Mucosa of rectum (tissue), 2 donors: ENCODE measurements at regions not wholly inside any gene's neighbourhood (a gene's known extent, or its start where the extent isn't known, plus 50 kb on each side); places are given as distances from the start of the nearest gene placed in this dataset.

Experiments used
- H3K27ac ChIP-seq, 2 donors: one replicate each; pipeline ENCODE4 v1.7.0; 2013; ENCODE audit warnings: inconsistent platforms in 2 of 2, low read depth in 2 of 2, low read length in 2 of 2
- H3K27me3 ChIP-seq, 2 donors: one replicate each; pipeline ENCODE4 v1.7.0; 2013; ENCODE audit warnings: low read length in 2 of 2; ENCODE audit not compliant: control insufficient read depth in 2 of 2, insufficient read depth in 2 of 2
- H3K36me3 ChIP-seq, 2 donors: one replicate each; pipeline ENCODE4 v1.7.0; 2013; ENCODE audit warnings: low read length in 2 of 2; ENCODE audit not compliant: control insufficient read depth in 2 of 2, insufficient read depth in 2 of 2
- H3K4me1 ChIP-seq, 2 donors: one replicate each; pipeline ENCODE4 v1.7.0; 2013; ENCODE audit warnings: low read length in 2 of 2, mild to moderate bottlenecking in 1 of 2; ENCODE audit not compliant: control insufficient read depth in 2 of 2, insufficient read depth in 2 of 2
- H3K4me3 ChIP-seq, 2 donors: one replicate each; pipeline ENCODE4 v1.7.0; 2013; ENCODE audit warnings: low read length in 2 of 2
- H3K9ac ChIP-seq, 2 donors: one replicate each; pipeline ENCODE4 v1.7.0; 2013; ENCODE audit warnings: low read length in 2 of 2, low read depth in 1 of 2, mild to moderate bottlenecking in 1 of 2
- H3K9me3 ChIP-seq, 2 donors: one replicate each; pipeline ENCODE4 v1.7.0; 2013; ENCODE audit warnings: low read length in 2 of 2; ENCODE audit not compliant: control insufficient read depth in 2 of 2
- donor health status: healthy.
- donor health status: Normal muscosa, but diverticular disease.

- H3K9me3 ChIP-seq: no peaks in the 10 kb centered on the region
- H3K4me1 ChIP-seq: no peaks in the 10 kb centered on the region
- H3K9ac ChIP-seq: no peak overlapping the region
- H3K36me3 ChIP-seq: no peaks in the 10 kb centered on the region
- no peak overlapping the region for H3K27ac ChIP-seq
- no peak overlapping the region for H3K4me3 ChIP-seq
- H3K27me3 ChIP-seq: no peaks in the 10 kb centered on the region
Measured at GRCh38 chr9:80899208-80899607, 790.1 kb downstream of the TLE1 start.

GRCh38 chr9:80893190-80893589 lies 796.2 kb downstream of the TLE1 start:
- Histone ChIP-seq H3K9me3 (no peaks in the 10 kb centered on the region), H3K4me3 (no peak overlapping the region), H3K9ac (no peak overlapping the region), H3K27me3 (no peaks in the 10 kb centered on the region), H3K36me3 (no peaks in the 10 kb centered on the region), H3K4me1 (no peaks in the 10 kb centered on the region), H3K27ac (no peak overlapping the region)

DNA sequence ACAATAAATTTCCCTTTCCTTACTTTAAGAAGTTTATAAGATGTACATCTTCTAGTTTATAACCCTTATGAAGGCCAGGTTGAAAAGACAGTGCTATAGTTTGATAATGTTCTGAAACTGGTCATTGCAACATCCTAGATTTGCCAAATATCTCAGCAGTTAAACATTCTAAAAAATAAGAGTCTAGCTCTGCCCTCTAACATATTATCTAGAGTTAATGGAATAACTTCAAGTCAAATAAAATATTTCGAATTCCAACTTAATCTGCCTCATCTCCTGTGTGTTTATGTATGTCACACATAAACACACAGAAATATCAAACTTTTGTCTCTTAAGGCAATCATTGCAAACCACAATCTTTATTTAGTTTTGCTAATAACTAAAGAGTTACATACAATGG lies 796.6 kb downstream of the TLE1 start:
- H3K27ac ChIP-seq: no peak overlapping the region
- no peaks in the 10 kb centered on the region for H3K4me1 ChIP-seq
- no peaks in the 10 kb centered on the region for H3K27me3 ChIP-seq
- H3K4me3 ChIP-seq: no peak overlapping the region
- no peaks in the 10 kb centered on the region for H3K9me3 ChIP-seq
- no peak overlapping the region for H3K9ac ChIP-seq
- no peaks in the 10 kb centered on the region for H3K36me3 ChIP-seq

DNA sequence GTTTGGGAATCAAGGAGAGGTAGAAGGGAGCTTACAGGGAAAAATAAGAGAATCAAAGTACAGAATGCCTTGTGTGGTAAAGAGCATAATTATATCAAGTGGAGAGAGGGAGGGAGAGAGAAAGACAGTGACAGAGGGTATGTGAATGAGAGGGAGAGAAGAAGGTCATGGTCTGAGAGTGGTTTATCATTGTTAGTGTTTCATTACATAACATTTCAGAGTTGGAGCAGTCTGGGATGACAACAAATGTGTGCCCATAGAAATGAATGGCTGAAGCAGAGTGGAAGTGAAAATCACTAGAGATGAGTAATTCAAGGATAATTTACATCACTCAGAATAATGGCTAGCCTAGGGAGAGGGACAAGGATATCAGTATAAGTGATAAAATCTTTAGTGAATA lies 799.2 kb downstream of the TLE1 start:
- Histone ChIP-seq H3K4me3 (no peak overlapping the region), H3K9ac (no peak overlapping the region), H3K4me1 (no peaks in the 10 kb centered on the region), H3K27me3 (no peaks in the 10 kb centered on the region), H3K27ac (no peak overlapping the region), H3K9me3 (no peaks in the 10 kb centered on the region), H3K36me3 (no peaks in the 10 kb centered on the region)

DNA sequence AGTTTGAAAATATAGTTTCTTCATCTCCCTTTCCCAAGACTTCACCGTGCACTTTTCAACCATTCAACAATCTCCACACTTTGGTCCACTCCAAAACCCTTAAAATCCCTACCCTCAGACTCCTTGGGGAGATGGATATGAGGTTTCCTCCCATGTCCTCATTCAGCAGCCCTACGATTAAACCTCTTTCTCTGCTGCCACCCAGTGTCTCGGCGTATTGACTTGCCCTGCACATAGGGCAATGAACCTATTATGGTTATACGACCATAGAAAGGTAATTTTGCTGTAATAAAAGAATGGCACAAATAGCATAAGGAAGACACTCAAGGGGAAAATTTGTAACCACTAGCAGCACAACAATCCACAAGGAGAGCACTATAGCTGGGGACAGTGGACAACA lies 803.5 kb downstream of the TLE1 start:
- Histone ChIP-seq H3K36me3 (no peaks in the 10 kb centered on the region), H3K27me3 (no peaks in the 10 kb centered on the region), H3K4me3 (no peak overlapping the region), H3K27ac (no peak overlapping the region), H3K4me1 (no peaks in the 10 kb centered on the region), H3K9ac (no peak overlapping the region), H3K9me3 (no peaks in the 10 kb centered on the region)

GRCh38 chr9:80883826-80884579 lies 805.3 kb downstream of the TLE1 start:
- no peaks in the 10 kb centered on the region for H3K9me3 ChIP-seq
- no peak overlapping the region for H3K4me3 ChIP-seq
- H3K27ac ChIP-seq: no peak overlapping the region
- no peaks in the 10 kb centered on the region for H3K4me1 ChIP-seq
- H3K27me3 ChIP-seq: no peaks in the 10 kb centered on the region
- no peaks in the 10 kb centered on the region for H3K36me3 ChIP-seq
- H3K9ac ChIP-seq: no peak overlapping the region

GRCh38 chr9:80883426-80883825 lies 805.9 kb downstream of the TLE1 start:
- Histone ChIP-seq H3K9me3 (no peaks in the 10 kb centered on the region), H3K9ac (no peak overlapping the region), H3K4me1 (no peaks in the 10 kb centered on the region)

DNA sequence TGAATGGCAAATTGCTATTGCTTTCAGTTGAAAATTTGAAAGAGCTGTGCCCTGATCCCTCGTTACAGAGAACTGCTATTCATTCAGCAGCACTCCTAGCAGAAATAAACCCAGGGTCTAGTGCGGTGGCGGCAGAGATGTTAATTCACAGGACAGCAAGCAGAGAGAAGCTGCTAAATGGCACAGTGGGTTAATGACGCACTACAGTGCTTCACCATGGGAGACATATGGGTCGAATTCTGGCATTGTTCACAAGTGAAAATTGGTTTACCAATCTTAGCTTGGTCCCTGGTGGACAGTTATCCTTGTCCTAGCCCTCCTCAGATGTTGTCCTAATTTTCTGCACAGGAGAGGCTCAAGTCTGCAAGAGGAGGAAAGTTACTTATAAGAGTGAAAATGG lies 807.4 kb downstream of the TLE1 start:
- Histone ChIP-seq H3K27me3 (no peaks in the 10 kb centered on the region), H3K36me3 (no peaks in the 10 kb centered on the region), H3K4me1 (no peaks in the 10 kb centered on the region), H3K27ac (no peak overlapping the region), H3K9me3 (no peaks in the 10 kb centered on the region), H3K4me3 (no peak overlapping the region), H3K9ac (no peak overlapping the region)

More at GRCh38 chr9:80883426-80883825, 805.9 kb downstream of the TLE1 start:
- Histone ChIP-seq H3K27me3 (no peaks in the 10 kb centered on the region), H3K27ac (no peak overlapping the region), H3K36me3 (no peaks in the 10 kb centered on the region), H3K4me3 (no peak overlapping the region)

GRCh38 chr9:80881320-80881719 lies 808.0 kb downstream of the TLE1 start:
- Histone ChIP-seq H3K9me3 (no peaks in the 10 kb centered on the region), H3K4me3 (no peak overlapping the region), H3K27me3 (no peaks in the 10 kb centered on the region), H3K27ac (no peak overlapping the region), H3K36me3 (no peaks in the 10 kb centered on the region), H3K9ac (no peak overlapping the region), H3K4me1 (no peaks in the 10 kb centered on the region)

GRCh38 chr9:80878556-80878955 lies 810.8 kb downstream of the TLE1 start:
- no peak overlapping the region for H3K4me3 ChIP-seq
- H3K4me1 ChIP-seq: no peaks in the 10 kb centered on the region
- no peak overlapping the region for H3K9ac ChIP-seq
- H3K9me3 ChIP-seq: no peaks in the 10 kb centered on the region
- no peaks in the 10 kb centered on the region for H3K27me3 ChIP-seq
- H3K27ac ChIP-seq: no peak overlapping the region
- no peaks in the 10 kb centered on the region for H3K36me3 ChIP-seq
